Breast epithelium (tissue), 4 donors: ENCODE measurements at regions not wholly inside any gene's neighbourhood (a gene's known extent, or its start where the extent isn't known, plus 50 kb on each side); places are given as distances from the start of the nearest gene placed in this dataset.
A peak's percentile ranks its signal among the peaks of the same experiment; 100 is the strongest.
"Not testable (repeated sequence)": the region's sequence is repeated elsewhere in the genome, so short reads cannot be mapped to it uniquely, and the experiment has no call there.

Source experiments
- DNase-seq, 2 donors: peaks; one replicate each; pipeline ENCODE4 v3.0.0-alpha.2; 2019; ENCODE audit warnings: low spot score in 2 of 2
- H3K27ac ChIP-seq, 2 donors: fragments of 200-600 bp; sonication (generic) in 1 of 2; one replicate each; pipeline ENCODE4 v1.5.1; 2016 to 2019; ENCODE audit warnings: mild to moderate bottlenecking in 1 of 2
- H3K27me3 ChIP-seq, 2 donors: fragments of 200-600 bp; sonication (generic) in 1 of 2; one replicate each; pipeline versions ENCODE4 v1.5.1 to v1.6.0; 2017 to 2019; ENCODE audit warnings: control low read depth in 1 of 2, mild to moderate bottlenecking in 1 of 2
- H3K36me3 ChIP-seq: fragments of 200-600 bp; one replicate; pipeline ENCODE4 v1.5.1; 2019
- H3K4me1 ChIP-seq, 2 donors: fragments of 200-600 bp; sonication (generic); one replicate each; pipeline ENCODE4 v1.5.1; 2016 to 2019; ENCODE audit warnings: control low read depth in 1 of 2
- H3K4me3 ChIP-seq, 3 donors: fragments of 200-600 bp; sonication (generic); 1 replicate in 2 of 3; 2 replicates in 1 of 3; pipeline ENCODE4 v1.5.1; 2016 to 2019; ENCODE audit warnings: mild to moderate bottlenecking in 3 of 3, moderate library complexity in 2 of 3
- H3K9me3 ChIP-seq, 2 donors: fragments of 200-600 bp; sonication (generic) in 1 of 2; one replicate each; pipeline ENCODE4 v1.5.1; 2016 to 2019; ENCODE audit warnings: control low read depth in 1 of 2
- CTCF ChIP-seq, 3 donors: fragments of 450-650 bp; IDR thresholded peaks; one replicate each; pipeline ENCODE4 v1.5.1; 2016 to 2017; ENCODE audit warnings: antibody characterized with exemption in 3 of 3, mild to moderate bottlenecking in 3 of 3, moderate library complexity in 3 of 3
- POLR2A ChIP-seq: fragments of 450-650 bp; IDR thresholded peaks from one replicate; pipeline ENCODE4 v1.6.1; 2016; ENCODE audit warnings: antibody characterized with exemption, mild to moderate bottlenecking, moderate library complexity
- POLR2AphosphoS5 ChIP-seq, 3 donors: sonication (generic); formaldehyde crosslinking; IDR thresholded peaks; one replicate each; pipeline ENCODE4 v1.6.1; 2017; ENCODE audit warnings: antibody characterized with exemption in 3 of 3
- intact Hi-C: fragments of 100-400 bp; cut with DNase I; formaldehyde crosslinking; loops from one replicate; pipeline ENCODE4 v1.15.1; 2023; ENCODE audit warnings: low total_unique reads

DNA sequence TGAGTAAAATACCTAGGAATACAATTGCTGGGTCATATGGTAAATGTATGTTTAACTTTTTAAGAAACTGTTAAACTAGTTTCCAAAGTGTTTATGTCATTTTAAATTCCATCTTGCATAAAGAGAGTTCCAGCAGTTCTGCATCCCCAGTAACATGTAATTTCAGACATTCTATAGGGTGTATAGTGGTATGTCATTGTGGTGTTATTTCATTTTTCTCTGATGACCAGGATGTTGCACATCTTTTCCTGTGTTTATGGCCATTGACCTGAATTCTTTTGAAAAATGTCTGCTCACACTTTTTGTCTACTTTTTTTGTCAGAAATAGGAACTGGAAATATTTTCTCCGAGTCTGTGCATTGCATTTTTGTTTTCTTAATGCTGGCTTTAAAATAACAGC is 128.9 kb downstream of the TMEM200A start:
- Histone ChIP-seq H3K27ac (no peak overlapping the region), H3K9me3 (peaks cover 0 to 8% of the 10 kb centered on the region in 2 donors), H3K4me1 (no peaks in the 10 kb centered on the region), H3K4me3 (no peak overlapping the region), H3K36me3 (no peaks in the 10 kb centered on the region), H3K27me3 (no peaks in the 10 kb centered on the region)
- DNase-seq = no peak
- intact Hi-C loops = no loop called here
- TF ChIP-seq POLR2A = no peak
- no peak for TF ChIP-seq POLR2AphosphoS5 (IDR thresholded peaks at IDR 0.05)
- TF ChIP-seq CTCF (IDR thresholded peaks at IDR 0.05) = no peak

DNA sequence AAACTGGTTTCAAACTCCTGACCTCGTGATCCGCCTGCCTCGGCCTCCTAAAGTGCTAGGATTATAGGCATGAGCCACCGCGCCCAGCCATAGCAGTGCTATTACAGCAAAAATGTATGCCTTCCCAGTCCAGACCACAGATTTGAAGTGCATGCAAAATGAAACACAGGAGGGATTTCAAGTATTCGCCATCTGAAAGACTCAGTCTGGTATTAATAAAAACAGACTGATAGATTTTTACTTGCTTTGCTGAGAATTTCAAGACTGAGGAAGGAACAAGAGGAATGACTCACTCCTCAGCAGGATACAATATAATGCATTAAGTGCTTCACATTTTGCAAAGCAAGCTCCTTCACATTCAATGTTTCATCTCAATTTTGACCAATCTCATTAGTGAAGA is 134.9 kb downstream of the TMEM200A start:
- no peaks in the 10 kb centered on the region for H3K36me3 ChIP-seq
- H3K4me1 ChIP-seq = no peaks in the 10 kb centered on the region
- no peaks in the 10 kb centered on the region for H3K27me3 ChIP-seq
- DNase-seq = no peak
- H3K4me3 ChIP-seq = no peak overlapping the region
- peak overlapping the region in 1 of 2 donors; percentile 12 for H3K27ac ChIP-seq
- no peak for TF ChIP-seq POLR2AphosphoS5 (IDR thresholded peaks at IDR 0.05)
- no peak for TF ChIP-seq CTCF (IDR thresholded peaks at IDR 0.05)
- TF ChIP-seq POLR2A = no peak
- no peaks in the 10 kb centered on the region for H3K9me3 ChIP-seq
- intact Hi-C loops = no loop called here

GRCh38 chr6:130503146-130503545 is 137.3 kb downstream of the TMEM200A start:
- H3K27me3 ChIP-seq = no peaks in the 10 kb centered on the region
- no peaks in the 10 kb centered on the region for H3K4me1 ChIP-seq
- TF ChIP-seq POLR2A (no peak), CTCF (IDR thresholded peaks at IDR 0.05) (no peak), POLR2AphosphoS5 (IDR thresholded peaks at IDR 0.05) (no peak)
- H3K4me3 ChIP-seq = no peak overlapping the region
- H3K36me3 ChIP-seq = no peaks in the 10 kb centered on the region
- no peak for DNase-seq
- H3K27ac ChIP-seq = no peak overlapping the region
- H3K9me3 ChIP-seq = no peaks in the 10 kb centered on the region
- intact Hi-C loops = no loop called here

GRCh38 chr6:130505808-130506598 is 140.2 kb downstream of the TMEM200A start:
- intact Hi-C loops = no loop called here
- TF ChIP-seq POLR2A = no peak
- no peak for TF ChIP-seq CTCF (IDR thresholded peaks at IDR 0.05)
- no peak for TF ChIP-seq POLR2AphosphoS5 (IDR thresholded peaks at IDR 0.05)
- no peak for DNase-seq
- no peaks in the 10 kb centered on the region for H3K27me3 ChIP-seq
- H3K4me3 ChIP-seq = no peak overlapping the region
- H3K27ac ChIP-seq = no peak overlapping the region
- H3K9me3 ChIP-seq = no peaks in the 10 kb centered on the region
- no peaks in the 10 kb centered on the region for H3K4me1 ChIP-seq
- H3K36me3 ChIP-seq = no peaks in the 10 kb centered on the region

DNA sequence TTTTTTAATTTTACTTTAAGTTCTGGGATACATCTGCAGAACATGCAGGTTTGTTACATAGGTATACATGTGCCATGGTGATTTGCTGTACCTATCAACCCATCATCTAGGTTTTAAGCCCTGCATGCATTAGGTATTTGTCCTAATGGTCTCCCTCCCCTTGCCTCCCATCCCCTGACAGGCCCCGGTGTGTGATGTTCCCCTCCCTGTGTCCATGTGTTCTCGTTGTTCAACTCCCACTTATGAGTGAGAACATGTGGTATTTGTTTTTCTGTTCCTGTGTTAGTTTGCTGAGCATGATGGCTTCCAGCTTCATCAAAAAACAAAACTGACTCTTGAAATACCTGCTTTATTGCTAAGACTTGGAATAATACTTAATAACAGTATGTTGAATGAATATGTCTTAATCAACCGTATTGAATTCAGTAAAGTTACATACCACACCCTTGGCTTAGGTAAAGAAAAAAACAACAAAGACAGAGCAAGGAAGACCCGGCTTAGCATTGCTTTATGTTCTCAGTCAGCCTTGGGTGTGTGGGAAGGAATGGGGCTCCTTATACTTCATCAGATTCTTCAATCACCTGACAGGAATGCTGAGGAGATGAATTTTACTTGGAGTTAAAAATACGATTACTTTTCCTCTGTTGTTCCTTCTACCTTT is 141.3 kb downstream of the TMEM200A start:
- peak overlapping the region; percentile 37 to 46 for H3K27ac ChIP-seq
- intact Hi-C loops, H3K9me3 ChIP-seq, DNase-seq, H3K4me1 ChIP-seq, H3K36me3 ChIP-seq, H3K27me3 ChIP-seq: not testable (repeated sequence)
- H3K4me3 ChIP-seq = peak overlapping the region in 1 of 3 donors; percentile 24
